Kidney (tissue), 13 donors: ENCODE measurements at regions not wholly inside any gene's neighbourhood (a gene's known extent, or its start where the extent isn't known, plus 50 kb on each side); places are given as distances from the start of the nearest gene placed in this dataset.

Experiments used
- DNase-seq, 5 donors: peaks; one replicate each; pipeline ENCODE4 v3.0.0-alpha.2; 2013 to 2020
- FAIRE-seq: peaks from 2 replicates; lab custom pipeline; 2012; peaks lifted over from hg19 to GRCh38; lab: Jason Lieb, UNC
- H3K27ac ChIP-seq, 2 donors: one replicate each; pipeline ENCODE4 v1.7.0; 2013; ENCODE audit warnings: low read depth in 2 of 2, low read length in 2 of 2, inconsistent platforms in 1 of 2
- H3K27me3 ChIP-seq: one replicate; pipeline ENCODE4 v1.7.1; 2013; ENCODE audit warnings: low read length, inconsistent platforms; ENCODE audit not compliant: control insufficient read depth, insufficient read depth
- H3K36me3 ChIP-seq, 3 donors: one replicate each; pipeline versions ENCODE4 v1.7.0 to v1.7.1; 2013; ENCODE audit warnings: low read length in 3 of 3, control low read depth in 1 of 3, inconsistent platforms in 1 of 3; ENCODE audit not compliant: insufficient read depth in 3 of 3, control insufficient read depth in 2 of 3
- H3K4me1 ChIP-seq, 3 donors: one replicate each; pipeline versions ENCODE4 v1.7.0 to v1.7.1; 2013; ENCODE audit warnings: low read length in 3 of 3, inconsistent platforms in 1 of 3, low read depth in 1 of 3; ENCODE audit not compliant: control insufficient read depth in 2 of 3, insufficient read depth in 2 of 3
- H3K4me3 ChIP-seq, 3 donors: one replicate each; pipeline versions ENCODE4 v1.7.0 to v1.8.1; 2013; ENCODE audit warnings: low read length in 3 of 3, control low read depth in 1 of 3, inconsistent platforms in 1 of 3
- H3K9ac ChIP-seq, 3 donors: one replicate each; pipeline versions ENCODE4 v1.7.0 to v1.7.1; 2013; ENCODE audit warnings: low read length in 3 of 3, control low read depth in 1 of 3, inconsistent platforms in 1 of 3
- H3K9me3 ChIP-seq, 3 donors: one replicate each; pipeline versions ENCODE4 v1.7.0 to v1.7.1; 2013; ENCODE audit warnings: low read length in 3 of 3, control low read depth in 1 of 3, inconsistent platforms in 1 of 3; ENCODE audit not compliant: control insufficient read depth in 2 of 3, insufficient read depth in 1 of 3
- CTCF ChIP-seq: IDR thresholded peaks from 3 replicates; pipeline ENCODE4 v1.5.1; 2012; ENCODE audit warnings: mild to moderate bottlenecking, moderate library complexity, borderline replicate concordance; ENCODE audit not compliant: insufficient read depth; ENCODE audit errors: extremely low read depth
- intact Hi-C: fragments of 100-400 bp; cut with DNase I; formaldehyde crosslinking; loops from one replicate; pipeline ENCODE4 v1.11.1; 2022
- donor health status: control.
- donor health status: control.
- donor health status: control.
- donor health status: control.
- donor health status: control.
- donor health status: DM: yes; HTN: yes; CAD: no.
- donor health status: Normal renal cell carcinoma (clear cell type).

GRCh38 chr5:57703721-57704120 is 221.1 kb upstream of the ACTBL2 start:
- no peak for TF ChIP-seq CTCF
- Histone ChIP-seq H3K36me3 (no peaks in the 10 kb centered on the region), H3K4me1 (no peaks in the 10 kb centered on the region), H3K27me3 (no peaks in the 10 kb centered on the region), H3K4me3 (no peak overlapping the region), H3K9me3 (no peaks in the 10 kb centered on the region), H3K27ac (no peak overlapping the region), H3K9ac (no peak overlapping the region)
- intact Hi-C loops: no loop called here
- FAIRE-seq: no peak
- DNase-seq: no peak

GRCh38 chr5:57700484-57700883 is 217.9 kb upstream of the ACTBL2 start:
- H3K27ac ChIP-seq: no peak overlapping the region
- H3K9me3 ChIP-seq: no peaks in the 10 kb centered on the region
- H3K36me3 ChIP-seq: no peaks in the 10 kb centered on the region
- intact Hi-C loops: no loop called here
- no peaks in the 10 kb centered on the region for H3K27me3 ChIP-seq
- FAIRE-seq: no peak
- H3K4me1 ChIP-seq: no peaks in the 10 kb centered on the region
- no peak overlapping the region for H3K9ac ChIP-seq
- no peak for DNase-seq
- TF ChIP-seq CTCF: no peak
- no peak overlapping the region for H3K4me3 ChIP-seq

GRCh38 chr5:57700072-57700471 is 217.5 kb upstream of the ACTBL2 start:
- no peaks in the 10 kb centered on the region for H3K9me3 ChIP-seq
- no peak for FAIRE-seq
- no peaks in the 10 kb centered on the region for H3K4me1 ChIP-seq
- no peak overlapping the region for H3K9ac ChIP-seq
- H3K36me3 ChIP-seq: no peaks in the 10 kb centered on the region
- H3K27ac ChIP-seq: no peak overlapping the region
- intact Hi-C loops: no loop called here
- no peak for TF ChIP-seq CTCF
- H3K27me3 ChIP-seq: no peaks in the 10 kb centered on the region
- DNase-seq: no peak
- H3K4me3 ChIP-seq: no peak overlapping the region

- DNase-seq (no peak), FAIRE-seq (no peak)
- Histone ChIP-seq H3K9me3 (no peaks in the 10 kb centered on the region), H3K9ac (no peak overlapping the region), H3K27me3 (no peaks in the 10 kb centered on the region), H3K4me3 (no peak overlapping the region), H3K27ac (no peak overlapping the region), H3K4me1 (no peaks in the 10 kb centered on the region), H3K36me3 (no peaks in the 10 kb centered on the region)
- intact Hi-C loops: no loop called here
- TF ChIP-seq CTCF: no peak
Measured at GRCh38 chr5:57698802-57699201, 216.2 kb upstream of the ACTBL2 start.
